ENCODE measurements at regions not wholly inside any gene's neighbourhood (a gene's known extent, or its start where the extent isn't known, plus 50 kb on each side); places are given as distances from the start of the nearest gene placed in this dataset.

DNA sequence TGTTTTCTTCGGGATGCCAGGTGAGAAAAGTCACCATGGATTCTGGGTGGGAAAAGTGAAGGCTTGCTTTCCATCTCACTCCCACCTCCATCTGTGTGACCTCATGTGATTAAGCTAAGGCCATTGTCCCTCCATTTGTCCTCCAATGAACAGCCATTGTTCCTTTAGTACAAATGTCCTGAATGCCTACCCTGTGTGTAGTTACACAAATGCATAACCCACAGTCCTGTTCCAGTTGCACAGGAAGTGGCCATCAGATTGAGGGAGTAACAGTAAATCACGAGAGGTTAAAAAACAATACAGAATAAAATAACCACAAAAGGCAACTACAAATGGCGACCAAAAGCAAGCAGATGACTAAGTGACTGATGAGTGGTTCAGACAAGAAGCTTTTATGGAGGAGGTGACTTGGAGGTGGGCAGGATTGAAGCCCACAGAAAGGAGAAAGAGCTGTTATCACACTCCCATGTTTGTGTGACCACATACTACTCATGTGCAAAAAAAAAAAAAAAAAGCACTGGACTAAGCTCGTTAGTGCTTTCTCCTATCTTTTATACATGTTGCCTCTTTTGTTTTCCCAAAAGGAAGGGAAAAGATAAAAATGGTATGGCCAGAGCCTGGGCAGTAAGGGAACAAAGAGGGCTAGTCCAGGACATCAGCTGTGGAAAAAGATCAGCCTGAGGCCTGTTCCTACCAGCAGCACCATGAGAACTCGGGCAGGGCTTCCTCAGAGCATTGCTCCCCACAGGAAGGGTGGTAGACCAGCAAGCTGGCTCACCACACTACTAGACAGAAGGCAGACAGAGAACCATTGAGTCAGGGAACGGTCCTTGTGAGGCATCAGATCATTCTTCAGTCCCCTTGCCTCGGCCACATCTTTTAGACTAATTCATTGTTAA is 111.0 kb downstream of the TFAP2A start:
- no peak for DNase-seq

DNA sequence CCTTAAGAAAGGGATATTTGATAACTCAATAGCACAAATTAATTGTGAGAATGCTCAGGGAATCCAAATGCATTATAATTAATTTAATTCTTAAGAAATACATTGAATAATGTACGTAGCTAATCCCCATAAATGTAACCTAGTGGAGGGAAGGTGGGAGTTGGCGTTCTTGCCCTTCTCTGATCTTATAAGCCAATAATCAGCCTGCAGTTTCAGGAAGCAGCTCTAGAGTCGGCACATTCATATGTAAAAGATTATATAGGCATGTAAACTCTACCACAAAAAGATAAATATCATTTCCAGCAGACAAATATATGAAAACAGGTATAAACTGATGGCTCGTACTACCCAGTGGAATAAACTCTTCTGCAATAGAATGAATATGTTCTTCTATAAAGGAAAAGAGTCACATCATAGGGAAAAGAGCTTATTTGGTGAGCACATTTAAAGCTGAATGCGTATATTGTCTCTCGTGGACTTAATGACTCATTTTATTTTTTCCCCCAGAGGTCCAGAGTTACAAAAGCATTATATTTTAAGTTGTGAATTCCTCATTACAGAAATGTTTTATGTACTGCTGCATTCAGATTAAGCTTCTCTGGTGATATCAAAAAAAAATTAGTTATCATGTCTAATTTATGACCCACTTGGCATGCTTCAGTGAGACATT is 112.2 kb downstream of the TFAP2A start:
- no peak for DNase-seq

DNA sequence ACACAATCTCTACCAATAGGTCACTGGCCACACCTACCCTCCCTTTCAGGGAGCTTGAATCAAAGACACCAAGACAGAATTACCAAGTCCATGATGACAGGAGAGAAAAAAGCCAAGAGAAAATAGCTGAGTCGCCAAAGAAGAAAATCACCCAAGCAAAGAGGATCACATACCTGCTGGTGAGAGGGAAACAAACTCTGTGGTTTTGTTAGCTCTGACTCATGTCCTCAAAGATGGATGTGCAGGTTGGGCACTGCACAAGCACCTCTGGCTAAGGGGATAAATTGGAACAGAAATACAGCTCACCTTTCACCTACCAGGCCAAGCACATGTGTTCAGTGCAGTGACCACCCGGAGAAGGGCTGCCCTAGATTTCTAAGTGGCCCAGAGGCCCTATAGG is 114.8 kb downstream of the TFAP2A start:
- peak; percentile 79 for DNase-seq

DNA sequence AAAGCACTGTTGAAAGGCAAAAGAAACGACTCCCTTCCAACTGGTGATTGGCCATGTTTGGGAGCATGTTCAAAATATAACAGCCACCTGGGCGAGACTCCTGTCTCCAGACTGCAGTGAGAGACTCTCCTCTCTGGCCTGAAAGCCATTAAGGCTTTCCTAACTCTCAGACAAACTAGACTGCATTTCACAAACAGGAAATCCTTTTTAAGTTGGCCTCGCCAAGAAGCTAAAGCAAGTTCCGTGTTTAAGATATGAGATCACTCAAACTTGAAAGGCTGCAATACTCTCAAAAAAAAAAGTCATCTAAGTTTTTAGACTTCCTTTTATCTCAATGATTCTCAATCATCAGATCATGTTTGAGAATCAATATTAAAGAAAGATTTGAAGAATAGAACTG is 117.0 kb downstream of the TFAP2A start:
- DNase-seq, result no peak

DNA sequence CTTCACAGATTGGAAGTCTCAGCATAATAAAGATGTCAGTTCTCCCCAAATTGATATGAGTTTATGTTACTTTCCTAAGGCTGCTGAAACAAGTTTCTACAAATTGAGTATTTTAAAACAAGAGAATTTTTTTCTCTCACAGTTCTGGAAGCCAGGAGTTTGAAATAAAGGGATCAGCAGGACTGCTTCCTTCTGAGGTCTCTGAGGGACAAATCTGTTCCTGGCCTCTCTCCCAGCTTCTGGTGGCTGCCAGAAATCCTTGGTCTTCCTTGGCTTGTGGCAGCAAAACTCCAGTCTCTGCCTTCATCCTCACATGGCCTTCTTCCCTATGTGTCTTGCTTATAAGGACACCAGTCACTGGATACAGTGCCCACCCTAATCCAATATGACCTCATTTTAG is 136.1 kb downstream of the TFAP2A start:
- DNase-seq, result no peak

DNA sequence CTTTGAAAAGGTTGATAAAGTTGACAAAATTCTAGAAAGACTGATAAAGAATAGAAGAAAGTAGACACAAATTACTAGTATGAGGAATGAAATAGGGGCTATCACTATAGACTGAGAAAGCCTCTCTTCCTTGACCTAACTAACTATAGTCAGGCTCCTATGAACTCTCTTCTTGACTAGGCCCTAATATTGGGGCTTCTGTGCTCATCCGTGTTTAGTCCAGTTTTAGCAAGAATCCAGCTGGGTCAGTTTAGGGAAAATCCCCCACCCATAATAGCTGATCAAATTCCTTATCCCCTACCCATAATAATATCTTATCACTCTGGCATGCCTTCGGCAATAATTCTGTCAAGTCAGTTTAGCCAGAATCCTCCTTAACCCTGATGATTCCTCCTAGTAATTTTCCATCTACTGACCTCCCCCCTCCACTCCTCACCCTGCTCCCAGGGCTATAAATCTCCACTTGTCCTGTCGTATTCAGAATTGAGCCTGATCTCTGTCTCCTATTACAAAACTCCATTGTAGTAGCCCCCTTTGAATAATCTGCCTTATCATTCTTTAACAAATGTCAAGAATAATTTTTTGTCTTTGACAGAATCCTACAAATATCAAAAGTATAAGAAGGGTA is 138.1 kb downstream of the TFAP2A start:
- no peak for DNase-seq

DNA sequence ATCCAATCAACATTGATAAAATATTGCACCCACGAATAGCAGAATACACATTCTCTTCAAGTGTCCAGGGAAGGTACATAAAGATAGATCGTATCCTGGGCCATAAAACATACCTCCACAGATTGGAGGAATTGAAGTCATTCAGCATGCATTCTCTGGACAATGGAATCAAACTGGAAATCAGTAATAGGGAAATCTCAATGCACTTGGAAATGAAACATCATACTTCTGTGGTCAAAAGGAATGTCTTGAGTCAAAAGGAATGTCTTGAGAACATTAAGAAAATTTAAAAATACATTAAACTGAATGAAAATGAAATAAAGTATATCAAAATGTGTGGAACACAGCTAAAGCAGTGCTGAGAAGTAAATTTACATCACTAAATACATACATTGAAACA is 138.8 kb downstream of the TFAP2A start:
- no peak for DNase-seq

DNA sequence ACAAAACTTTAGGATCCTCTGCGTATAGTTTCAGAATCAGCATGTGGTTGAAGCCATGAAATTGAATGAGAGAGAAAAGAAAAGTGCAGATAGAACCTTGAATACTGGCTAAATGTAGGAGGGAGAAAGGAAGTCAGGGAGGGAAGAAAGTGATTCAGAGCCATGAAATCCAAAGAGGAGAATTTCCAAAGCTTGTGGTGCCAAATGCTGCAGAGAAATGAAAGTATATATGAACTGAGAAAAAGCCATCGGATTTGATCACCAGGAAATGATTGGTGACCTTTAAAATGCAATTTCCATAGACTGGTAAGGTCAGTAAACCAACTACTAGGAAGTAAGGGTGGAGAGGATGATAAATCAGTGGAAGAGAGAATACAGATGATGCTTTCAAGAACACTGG is 142.3 kb downstream of the TFAP2A start:
- DNase-seq, result no peak

DNA sequence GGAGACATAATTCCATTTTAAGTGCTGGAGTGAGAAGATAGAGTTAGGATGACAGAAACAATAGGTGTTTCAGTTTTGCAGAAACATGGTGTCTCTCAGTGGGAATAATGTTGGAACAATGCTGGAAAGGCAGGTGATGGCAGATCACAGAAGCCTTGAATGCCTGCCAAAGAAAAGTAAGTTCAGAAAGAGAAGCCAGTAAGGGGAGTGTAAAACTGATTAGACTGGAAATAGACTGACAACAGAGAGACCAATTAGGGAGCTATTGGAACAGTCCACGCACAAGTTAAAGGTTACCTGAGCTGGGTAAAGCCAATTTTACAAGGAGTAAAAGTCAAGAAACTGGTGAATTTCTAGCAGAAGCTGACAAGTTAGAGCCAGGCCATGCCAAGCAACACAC is 142.9 kb downstream of the TFAP2A start:
- DNase-seq, result no peak

DNA sequence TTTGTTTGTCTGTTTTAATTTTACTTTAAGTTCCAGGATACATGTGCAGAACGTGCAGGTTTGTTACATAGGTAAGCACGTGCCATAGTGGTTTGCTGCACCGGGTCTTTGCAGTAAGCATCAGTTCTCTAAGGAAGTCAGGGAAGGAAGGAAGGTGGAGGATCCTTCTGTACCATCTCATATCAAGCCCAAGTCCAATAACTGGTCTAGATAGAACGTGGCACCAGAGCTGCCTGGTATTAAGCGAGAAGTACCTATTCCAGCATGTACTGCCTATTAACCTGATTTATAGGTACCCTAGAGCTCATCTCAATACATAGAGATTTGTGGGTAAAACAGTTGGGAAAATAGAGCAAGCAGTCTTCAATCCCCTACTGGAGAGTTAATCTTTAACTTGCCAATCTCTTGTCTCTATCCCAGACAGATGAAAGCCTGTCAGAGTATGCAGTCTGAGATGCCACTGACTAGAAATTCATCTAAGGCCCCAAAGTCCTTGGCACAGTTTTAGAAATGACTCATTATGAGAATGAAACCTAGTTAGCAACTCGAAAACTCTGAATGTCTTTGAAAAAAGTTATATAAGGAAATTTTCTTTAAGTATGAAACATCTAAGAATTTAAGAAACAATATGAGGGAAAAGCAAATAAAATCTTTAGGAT is 144.9 kb downstream of the TFAP2A start:
- DNase-seq, result no peak

DNA sequence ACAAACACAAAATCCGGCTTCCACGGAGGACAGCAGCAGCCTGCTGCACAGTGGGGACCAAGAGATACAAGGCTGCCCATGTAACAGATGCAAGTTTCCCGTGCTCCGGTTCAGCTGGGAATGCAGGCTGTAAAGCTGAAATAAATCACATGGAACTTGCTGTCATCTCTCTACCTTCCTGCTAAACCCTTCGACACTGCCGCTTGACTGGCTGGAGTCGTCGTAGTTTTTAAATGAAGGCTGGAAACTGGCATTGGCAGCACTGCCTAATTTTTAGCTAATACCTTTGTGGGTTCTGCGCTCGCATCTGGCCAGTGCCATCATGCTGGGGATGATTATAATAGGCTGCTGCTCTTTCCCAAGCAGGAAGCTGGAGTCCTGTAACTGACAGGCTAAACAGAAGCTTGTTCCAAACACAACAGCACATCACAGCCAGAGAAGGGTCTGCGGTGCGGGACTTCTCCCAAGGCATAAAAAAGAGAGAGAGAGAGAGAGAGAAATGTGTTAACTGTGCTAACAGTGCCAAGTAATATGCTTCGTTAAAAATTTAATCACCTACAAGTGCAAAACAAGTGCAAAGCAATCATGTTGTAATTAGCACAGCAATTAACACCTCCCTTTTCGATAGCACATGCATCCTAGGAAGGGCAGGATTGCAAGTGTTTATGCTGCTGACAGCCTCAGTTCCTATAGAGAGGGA is 146.1 kb downstream of the TFAP2A start:
- peak; percentile 53 for DNase-seq

DNA sequence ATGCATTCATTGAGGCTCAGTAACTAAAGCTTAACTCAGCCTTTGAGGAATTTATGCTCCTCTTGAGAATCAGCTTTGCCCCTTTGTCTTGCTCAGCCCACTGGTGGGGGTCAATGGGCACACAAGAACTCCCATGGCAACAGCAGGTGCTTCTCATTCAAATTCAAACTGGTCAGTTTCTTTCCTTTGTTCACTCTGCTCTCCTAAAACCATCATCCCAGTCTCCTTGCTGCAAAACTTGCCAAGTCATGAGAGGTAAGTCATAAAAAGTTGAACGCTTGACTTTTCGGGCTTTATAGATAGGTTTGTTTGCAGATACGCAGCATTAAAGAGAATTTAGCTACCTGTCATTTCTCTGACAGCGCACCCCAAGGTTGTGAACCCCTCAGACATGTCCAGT is 146.8 kb downstream of the TFAP2A start:
- no peak for DNase-seq

DNA sequence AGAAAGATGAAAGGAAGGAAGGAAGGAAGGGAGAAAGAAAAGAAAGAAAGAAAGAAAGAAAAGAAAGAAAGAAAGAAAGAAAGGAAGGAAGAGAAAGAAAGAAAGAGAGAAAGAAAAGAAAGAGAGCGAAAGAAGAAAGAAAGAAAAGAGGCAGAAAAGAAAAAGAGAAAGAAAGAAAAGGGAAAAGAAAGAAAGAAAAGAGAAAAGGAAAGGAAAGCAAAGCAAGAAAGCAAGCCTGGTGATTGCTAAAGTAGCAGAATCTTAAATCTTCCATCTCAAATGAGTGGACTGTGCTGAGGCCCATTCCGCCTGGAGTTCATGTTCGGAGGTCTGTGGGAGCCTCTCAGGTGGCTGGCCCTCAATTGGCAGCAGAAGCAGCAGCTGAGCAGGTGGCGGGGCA is 148.4 kb downstream of the TFAP2A start:
- DNase-seq, result no peak

DNA sequence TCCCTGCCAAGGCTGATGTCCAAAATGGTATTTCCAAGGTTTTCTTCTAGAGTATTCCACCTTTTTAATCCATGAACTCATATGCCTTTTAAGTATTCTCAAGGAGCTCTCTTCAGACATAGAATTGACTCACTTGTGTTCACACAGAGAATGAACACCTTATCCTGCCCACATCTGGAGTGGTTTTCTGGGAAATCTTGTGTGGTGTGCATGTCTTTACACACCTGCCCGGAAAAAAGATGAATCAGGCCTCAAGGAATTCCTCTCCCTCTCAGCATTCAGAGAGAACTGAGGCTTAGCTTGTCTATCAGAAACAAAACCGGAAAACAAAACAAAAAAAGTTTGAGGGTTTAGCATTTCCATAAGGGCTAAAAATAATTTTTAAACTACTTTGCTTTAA is 148.8 kb downstream of the TFAP2A start:
- no peak for DNase-seq

DNA sequence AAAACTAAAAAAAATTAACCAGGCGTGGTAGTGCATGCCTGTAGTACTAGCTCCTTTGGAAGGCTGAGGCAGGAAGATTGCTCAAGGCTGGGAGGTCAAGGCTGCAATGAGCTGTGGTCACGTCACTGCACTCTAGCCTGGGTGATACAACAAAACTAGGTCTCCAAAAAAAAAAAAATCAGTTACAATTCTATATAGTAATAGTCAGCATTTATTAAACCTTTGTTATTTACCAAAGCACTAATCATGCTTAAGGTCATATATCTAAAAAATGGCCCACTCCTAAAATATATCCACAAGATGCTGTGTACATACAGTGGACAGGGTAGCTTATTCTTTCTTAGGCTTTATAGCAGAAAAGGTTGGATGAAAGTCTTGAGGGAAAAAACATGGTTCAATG is 152.4 kb downstream of the TFAP2A start:
- no peak for DNase-seq

DNA sequence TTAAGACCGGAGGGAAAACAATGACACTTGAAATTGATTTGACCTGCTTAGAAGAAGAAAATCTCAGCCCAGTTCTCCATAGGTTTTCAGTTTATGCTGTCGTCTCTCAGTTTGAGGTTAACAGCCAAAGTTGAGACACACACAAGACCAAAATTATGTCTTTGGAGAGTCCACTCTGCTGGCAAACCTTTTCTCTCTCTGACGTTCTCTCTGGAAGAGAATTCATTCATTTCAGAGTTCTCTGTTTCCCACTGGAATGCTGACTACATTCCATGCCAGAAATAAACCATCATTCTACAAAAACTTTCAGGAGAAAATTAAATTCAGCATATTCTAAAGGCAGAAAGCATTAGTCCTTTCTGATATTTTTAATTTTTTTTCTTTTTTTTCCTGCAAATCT is 155.2 kb downstream of the TFAP2A start:
- DNase-seq, result no peak

DNA sequence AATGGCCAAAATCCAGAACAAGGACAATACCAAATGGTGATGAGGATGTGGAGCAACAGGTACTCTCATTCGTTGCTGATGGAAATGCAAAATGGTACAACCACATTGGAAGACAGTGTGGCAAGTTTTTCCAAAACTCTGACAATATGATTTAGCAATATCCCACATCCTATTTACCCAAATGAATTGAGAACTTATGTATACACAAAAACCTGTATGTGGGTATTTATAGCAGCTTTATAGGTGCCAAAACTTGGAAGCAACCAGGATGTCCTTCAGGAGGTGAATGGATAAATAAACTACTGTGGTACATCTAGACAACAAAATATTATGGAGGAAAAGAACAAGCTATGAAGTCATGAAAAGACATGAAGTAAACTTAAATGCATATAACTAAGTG is 156.5 kb downstream of the TFAP2A start:
- DNase-seq, result no peak

DNA sequence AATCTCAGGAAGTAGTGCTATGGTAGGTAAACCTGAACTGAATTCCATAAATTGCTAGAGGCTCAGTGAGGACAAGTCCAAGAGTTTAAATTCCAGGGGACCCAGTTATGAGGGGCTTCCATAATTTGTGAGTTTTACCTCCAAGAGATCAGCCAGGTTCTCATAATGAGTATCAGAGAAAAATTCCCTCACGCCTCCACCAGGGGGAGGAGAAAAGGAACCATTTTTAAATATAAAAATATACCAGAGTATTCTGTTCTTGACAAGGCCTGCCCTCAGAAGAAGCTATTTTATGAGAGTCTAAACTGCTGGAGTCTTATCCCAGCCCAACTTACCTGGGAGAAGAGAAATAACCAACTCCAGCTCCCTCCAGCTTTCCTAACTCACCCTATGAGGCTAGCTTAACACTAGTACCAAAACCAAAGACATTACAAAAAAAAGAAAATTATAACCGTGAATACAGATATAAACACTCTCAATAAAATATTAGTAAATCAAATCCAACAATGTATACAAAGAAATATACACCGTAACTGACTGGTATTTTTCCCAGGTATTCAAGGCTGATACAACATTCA is 158.7 kb downstream of the TFAP2A start:
- no peak for DNase-seq

DNA sequence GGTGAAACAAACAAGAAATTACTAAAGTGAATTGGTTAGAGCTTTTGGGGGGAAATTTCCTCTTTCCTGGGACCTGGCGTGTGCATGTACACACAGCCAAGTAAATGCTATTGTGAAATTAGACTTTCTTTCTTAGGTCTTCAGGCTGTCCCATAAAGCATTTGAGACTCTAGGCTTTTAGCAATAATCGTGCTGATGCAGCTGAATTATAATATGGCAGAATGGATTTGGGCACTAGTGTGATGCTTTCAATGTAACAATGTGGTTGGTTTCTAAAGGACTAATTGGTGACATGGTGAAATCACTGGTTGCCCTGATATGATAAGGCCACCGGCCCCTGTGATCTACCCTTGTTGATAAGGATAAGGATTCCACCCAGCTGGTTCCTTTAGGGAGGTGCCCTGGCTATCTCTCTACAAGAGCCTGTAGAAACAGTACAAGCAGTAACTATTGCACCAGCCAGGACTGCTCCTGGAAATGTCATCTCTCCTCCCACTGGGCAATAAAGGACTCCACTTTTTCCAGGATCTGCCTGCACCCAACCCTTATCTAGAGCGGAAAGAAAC is 164.1 kb downstream of the TFAP2A start:
- no peak for DNase-seq

DNA sequence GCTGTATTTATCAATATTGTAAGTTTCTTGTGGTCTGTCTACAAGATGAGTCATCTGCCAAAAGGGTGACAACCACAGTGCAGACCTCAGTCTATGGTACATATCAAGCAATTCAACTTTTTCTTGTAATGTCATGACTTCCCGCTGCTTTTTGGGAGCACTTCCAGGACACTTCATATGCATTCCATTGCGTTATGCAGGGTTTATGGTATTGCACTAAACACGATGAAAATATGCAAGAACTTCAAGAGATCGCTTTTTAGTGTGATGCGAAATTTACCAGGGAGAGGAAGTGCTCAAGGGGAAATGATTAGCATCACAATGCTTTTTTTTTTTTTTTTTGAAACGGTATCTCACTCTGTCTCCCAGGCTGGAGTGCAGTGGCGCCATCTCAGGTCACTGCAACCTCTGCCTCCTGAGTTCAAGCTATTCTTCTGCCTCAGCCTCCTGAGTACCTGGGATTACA is 166.5 kb downstream of the TFAP2A start:
- DNase-seq, result no peak

DNA sequence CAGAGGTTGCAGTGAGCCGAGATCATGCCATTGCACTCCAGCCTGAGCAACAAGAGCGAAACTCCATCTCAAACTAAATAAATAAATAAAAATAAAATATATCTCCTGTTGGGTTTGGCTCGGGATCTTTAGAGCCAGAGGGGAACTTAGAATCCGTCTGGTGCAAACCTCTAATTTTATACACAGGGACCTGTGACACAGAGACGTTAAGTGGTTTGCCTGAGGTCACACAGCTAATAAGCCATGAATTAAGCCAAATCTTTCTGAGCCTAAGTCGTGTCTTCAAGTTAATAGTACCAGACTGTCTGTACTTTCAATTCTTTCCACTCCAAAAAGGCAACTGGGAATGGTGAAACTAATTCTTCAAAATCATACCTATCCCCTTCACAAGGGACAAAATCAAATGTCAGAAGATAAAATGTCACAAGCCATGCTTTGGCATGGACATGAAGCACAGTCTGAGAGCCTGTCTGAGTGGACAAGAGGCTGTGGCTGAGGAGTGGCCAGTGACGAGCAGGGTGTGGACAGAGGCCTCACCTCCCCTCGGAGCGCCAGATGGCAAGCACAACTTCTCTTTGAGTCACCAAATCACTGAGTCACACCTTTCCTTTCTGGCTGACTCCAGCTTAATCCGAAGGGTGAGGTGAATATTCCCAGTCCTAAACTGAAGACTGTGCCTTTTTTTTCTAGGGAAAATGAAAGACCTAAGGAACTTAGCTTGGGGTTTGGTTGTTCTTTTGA is 177.4 kb downstream of the TFAP2A start:
- peak; percentile 68 for DNase-seq

Measured in islet precursor cell (in vitro differentiated cells).